22Rv1 (cell line): ENCODE measurements at regions not wholly inside any gene's neighbourhood (a gene's known extent, or its start where the extent isn't known, plus 50 kb on each side); places are given as distances from the start of the nearest gene placed in this dataset.

ENCODE experiments used
- CTCF ChIP-seq: fragments of 450-650 bp; IDR thresholded peaks from 2 replicates; pipeline ENCODE4 v1.5.1; 2017; ENCODE audit warnings: mild to moderate bottlenecking
- ZFX ChIP-seq: fragments of 450-650 bp; IDR thresholded peaks from 2 replicates; pipeline ENCODE4 v1.6.1; 2017; ENCODE audit warnings: antibody characterized with exemption, borderline replicate concordance

- no peak for TF ChIP-seq CTCF
- no peak for TF ChIP-seq ZFX
Observed at GRCh38 chr4:13938299-13938698, 310.8 kb upstream of the BOD1L1 start.
